LNCaP clone FGC (cell line): ENCODE measurements at regions not wholly inside any gene's neighbourhood (a gene's known extent, or its start where the extent isn't known, plus 50 kb on each side); places are given as distances from the start of the nearest gene placed in this dataset.

ENCODE experiments used
- DNase-seq: peaks from one replicate; pipeline ENCODE4 v3.0.0-alpha.2; 2011; ENCODE audit warnings: low read depth
- H3K4me3 ChIP-seq: 2 replicates; pipeline ENCODE4 v1.5.1; 2011; ENCODE audit warnings: mild to moderate bottlenecking, low read depth, low read length, control low read depth
- CTCF ChIP-seq: IDR thresholded peaks from 2 replicates; pipeline ENCODE4 v1.5.1; 2012; ENCODE audit warnings: mild to moderate bottlenecking; ENCODE audit not compliant: control insufficient read depth, insufficient read depth; ENCODE audit errors: extremely low read depth

- no peak overlapping the region for H3K4me3 ChIP-seq
- TF ChIP-seq CTCF = no peak
- no peak for DNase-seq
Measured at GRCh38 chr7:10662982-10663884, 310.4 kb upstream of the PHF14 start.

GRCh38 chr7:10672186-10672585, 301.5 kb upstream of the PHF14 start:
- H3K4me3 ChIP-seq = no peak overlapping the region
- TF ChIP-seq CTCF = no peak
- no peak for DNase-seq

GRCh38 chr7:10677211-10677610, 296.5 kb upstream of the PHF14 start:
- no peak for TF ChIP-seq CTCF
- DNase-seq = no peak

GRCh38 chr7:10677668-10678232, 295.9 kb upstream of the PHF14 start:
- H3K4me3 ChIP-seq = no peak overlapping the region
- DNase-seq = no peak
- no peak for TF ChIP-seq CTCF

More at GRCh38 chr7:10677211-10677610, 296.5 kb upstream of the PHF14 start:
- H3K4me3 ChIP-seq = no peak overlapping the region

GRCh38 chr7:10684606-10685005, 289.1 kb upstream of the PHF14 start:
- DNase-seq = no peak

GRCh38 chr7:10685040-10685439, 288.6 kb upstream of the PHF14 start:
- no peak for TF ChIP-seq CTCF
- no peak for DNase-seq
- H3K4me3 ChIP-seq = no peak overlapping the region

More at GRCh38 chr7:10684606-10685005, 289.1 kb upstream of the PHF14 start:
- no peak for TF ChIP-seq CTCF
- H3K4me3 ChIP-seq = no peak overlapping the region
